Natural killer cell (primary cell): ENCODE measurements at regions not wholly inside any gene's neighbourhood (a gene's known extent, or its start where the extent isn't known, plus 50 kb on each side); places are given as distances from the start of the nearest gene placed in this dataset.

Experiments used
- ATAC-seq, 3 donors: fragments of 150-1000 bp in 2 of 3; fragments of 200-7000 bp in 1 of 3; cut with Tn5 transposase; 1 replicate in 1 of 3; 2 replicates in 2 of 3; pipeline ENCODE4 v1.10.0; 2021; ENCODE audit warnings: mild to moderate bottlenecking in 2 of 3, moderate library complexity in 2 of 3
- DNase-seq, 2 donors: peaks; one replicate each; pipeline versions ENCODE4 v3.0.0 to v3.0.0-alpha.2; 2013 to 2021; ENCODE audit warnings: mixed read lengths in 1 of 2
- H3K27ac ChIP-seq: one replicate; pipeline ENCODE4 v1.5.1; 2013; ENCODE audit warnings: mild to moderate bottlenecking, low read length
- H3K27me3 ChIP-seq: one replicate; pipeline ENCODE4 v1.6.1; 2013; ENCODE audit warnings: low read length; ENCODE audit not compliant: control insufficient read depth, insufficient read depth
- H3K36me3 ChIP-seq: one replicate; pipeline ENCODE4 v1.6.1; 2013; ENCODE audit warnings: low read length; ENCODE audit not compliant: control insufficient read depth, insufficient read depth
- H3K4me1 ChIP-seq: one replicate; pipeline ENCODE4 v1.6.1; 2013; ENCODE audit warnings: low read length; ENCODE audit not compliant: control insufficient read depth, insufficient read depth
- H3K4me3 ChIP-seq: one replicate; pipeline ENCODE4 v1.5.1; 2013; ENCODE audit warnings: low read length
- H3K9me3 ChIP-seq: one replicate; pipeline ENCODE4 v1.6.1; 2013; ENCODE audit warnings: low read length; ENCODE audit not compliant: control insufficient read depth, insufficient read depth
- H3K27ac Mint-ChIP-seq, 2 donors: one replicate each; pipeline ENCODE4 v1.8.0; 2022; ENCODE audit warnings: mild to moderate bottlenecking in 2 of 2, mixed read lengths in 2 of 2, moderate library complexity in 1 of 2
- H3K27me3 Mint-ChIP-seq, 2 donors: one replicate each; pipeline ENCODE4 v1.8.0; 2022; ENCODE audit warnings: low read depth in 2 of 2, mixed read lengths in 2 of 2
- H3K36me3 Mint-ChIP-seq: one replicate; pipeline ENCODE4 v1.8.0; 2022; ENCODE audit warnings: mixed read lengths
- H3K4me1 Mint-ChIP-seq, 2 donors: one replicate each; pipeline ENCODE4 v1.8.0; 2022; ENCODE audit warnings: mixed read lengths in 2 of 2
- H3K4me3 Mint-ChIP-seq: one replicate; pipeline ENCODE4 v1.8.0; 2022; ENCODE audit warnings: mild to moderate bottlenecking, moderate library complexity, mixed read lengths
- H3K9me3 Mint-ChIP-seq, 2 donors: one replicate each; pipeline ENCODE4 v1.8.0; 2022; ENCODE audit warnings: mixed read lengths in 2 of 2
- WGBS: methylation state at CpG from one replicate; pipeline ENCODE4 v1.1.7; 2013; ENCODE audit warnings: missing lambda C conversion rate; ENCODE audit not compliant: insufficient coverage; 5-methylcytosine and 5-hydroxymethylcytosine counted together
- intact Hi-C: fragments of 100-400 bp; cut with micrococcal nuclease; formaldehyde crosslinking; loops from one replicate; pipeline ENCODE4 v1.14.2; 2022
- TF ChIP-seq, protein P1 (sequence below): fragments of 200-600 bp; IDR thresholded peaks from one replicate; pipeline ENCODE4 v1.8.0; 2022; ENCODE audit warnings: antibody characterized with exemption

- no peaks in the 10 kb centered on the region for H3K27me3 ChIP-seq
- ATAC-seq (no peak), DNase-seq (no peak)
- H3K4me1 ChIP-seq = no peaks in the 10 kb centered on the region
- Mint-ChIP-seq H3K4me1 (no peaks in the 10 kb centered on the region), H3K27ac (no peak overlapping the region), H3K36me3 (no peaks in the 10 kb centered on the region), H3K9me3 (no peaks in the 10 kb centered on the region), H3K27me3 (peaks cover 2 to 20% of the 10 kb centered on the region in 2 donors), H3K4me3 (no peak overlapping the region)
- H3K9me3 ChIP-seq = no peaks in the 10 kb centered on the region
- 85% methylated on average over 6 of the region's 6 CpGs for WGBS
- TF ChIP-seq, protein P1, sequence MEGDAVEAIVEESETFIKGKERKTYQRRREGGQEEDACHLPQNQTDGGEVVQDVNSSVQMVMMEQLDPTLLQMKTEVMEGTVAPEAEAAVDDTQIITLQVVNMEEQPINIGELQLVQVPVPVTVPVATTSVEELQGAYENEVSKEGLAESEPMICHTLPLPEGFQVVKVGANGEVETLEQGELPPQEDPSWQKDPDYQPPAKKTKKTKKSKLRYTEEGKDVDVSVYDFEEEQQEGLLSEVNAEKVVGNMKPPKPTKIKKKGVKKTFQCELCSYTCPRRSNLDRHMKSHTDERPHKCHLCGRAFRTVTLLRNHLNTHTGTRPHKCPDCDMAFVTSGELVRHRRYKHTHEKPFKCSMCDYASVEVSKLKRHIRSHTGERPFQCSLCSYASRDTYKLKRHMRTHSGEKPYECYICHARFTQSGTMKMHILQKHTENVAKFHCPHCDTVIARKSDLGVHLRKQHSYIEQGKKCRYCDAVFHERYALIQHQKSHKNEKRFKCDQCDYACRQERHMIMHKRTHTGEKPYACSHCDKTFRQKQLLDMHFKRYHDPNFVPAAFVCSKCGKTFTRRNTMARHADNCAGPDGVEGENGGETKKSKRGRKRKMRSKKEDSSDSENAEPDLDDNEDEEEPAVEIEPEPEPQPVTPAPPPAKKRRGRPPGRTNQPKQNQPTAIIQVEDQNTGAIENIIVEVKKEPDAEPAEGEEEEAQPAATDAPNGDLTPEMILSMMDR = no peak
- H3K4me3 ChIP-seq = no peak overlapping the region
- no peaks in the 10 kb centered on the region for H3K36me3 ChIP-seq
- no peak overlapping the region for H3K27ac ChIP-seq
- intact Hi-C loops = no loop called here
Measured at GRCh38 chr10:129090165-129090564, 376.9 kb upstream of the MGMT start.

DNA sequence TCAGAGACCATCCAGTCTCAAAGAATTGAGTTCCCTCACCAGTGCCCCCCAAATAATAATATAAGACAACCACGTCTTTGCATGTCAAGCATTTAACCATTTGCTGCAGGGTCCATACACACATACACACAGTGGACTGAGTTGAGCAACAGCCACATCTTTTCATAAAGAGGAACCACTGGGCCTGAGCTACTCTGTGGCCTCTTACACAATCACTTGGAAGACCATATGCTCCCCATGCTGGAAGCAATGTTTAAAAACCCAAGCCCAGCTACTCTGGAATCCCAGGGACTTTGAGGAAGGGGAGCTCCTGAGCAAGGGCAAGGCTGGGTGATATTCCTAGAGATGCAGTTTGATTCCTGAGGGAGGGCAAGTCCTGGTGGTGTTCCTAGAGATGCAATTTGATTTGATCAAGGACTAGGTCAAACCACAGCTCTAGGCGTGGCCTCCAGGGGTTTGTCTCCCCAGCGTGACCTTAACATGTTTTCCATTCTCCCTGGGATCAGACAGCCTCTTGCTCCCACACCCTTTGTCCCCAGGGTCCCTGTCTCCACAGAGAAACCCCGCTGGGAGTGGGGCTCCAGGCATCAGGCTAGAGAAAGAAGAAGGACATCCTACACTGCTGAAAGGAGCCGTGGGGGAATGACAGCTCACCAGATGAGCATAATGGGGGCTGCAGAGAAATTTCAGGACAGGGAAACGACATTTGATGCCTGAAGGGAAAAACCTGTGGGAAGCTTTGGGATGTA is 376.2 kb upstream of the MGMT start:
- Histone ChIP-seq H3K4me1 (no peaks in the 10 kb centered on the region), H3K36me3 (no peaks in the 10 kb centered on the region), H3K27me3 (no peaks in the 10 kb centered on the region), H3K9me3 (no peaks in the 10 kb centered on the region), H3K27ac (no peak overlapping the region), H3K4me3 (no peak overlapping the region)
- WGBS = 77% methylated on average over 6 of the region's 6 CpGs
- DNase-seq (no peak), ATAC-seq (no peak)
- Mint-ChIP-seq H3K9me3 (no peaks in the 10 kb centered on the region), H3K36me3 (no peaks in the 10 kb centered on the region), H3K4me1 (no peaks in the 10 kb centered on the region), H3K27me3 (peaks cover 2 to 20% of the 10 kb centered on the region in 2 donors), H3K4me3 (no peak overlapping the region), H3K27ac (no peak overlapping the region)
- intact Hi-C loops = no loop called here
- TF ChIP-seq, protein P1 = no peak

GRCh38 chr10:129093641-129094040 is 373.4 kb upstream of the MGMT start:
- Histone ChIP-seq H3K27me3 (no peaks in the 10 kb centered on the region), H3K4me3 (no peak overlapping the region), H3K27ac (no peak overlapping the region), H3K9me3 (no peaks in the 10 kb centered on the region), H3K36me3 (no peaks in the 10 kb centered on the region), H3K4me1 (no peaks in the 10 kb centered on the region)
- H3K9me3 Mint-ChIP-seq = no peaks in the 10 kb centered on the region
- TF ChIP-seq, protein P1 = no peak
- ATAC-seq = no peak
- peaks cover 2 to 15% of the 10 kb centered on the region in 2 donors for H3K27me3 Mint-ChIP-seq
- no peaks in the 10 kb centered on the region for H3K4me1 Mint-ChIP-seq
- 92% methylated on average over 8 of the region's 8 CpGs for WGBS
- intact Hi-C loops = no loop called here
- no peaks in the 10 kb centered on the region for H3K36me3 Mint-ChIP-seq
- DNase-seq = no peak
- H3K4me3 Mint-ChIP-seq = no peak overlapping the region
- no peak overlapping the region for H3K27ac Mint-ChIP-seq

DNA sequence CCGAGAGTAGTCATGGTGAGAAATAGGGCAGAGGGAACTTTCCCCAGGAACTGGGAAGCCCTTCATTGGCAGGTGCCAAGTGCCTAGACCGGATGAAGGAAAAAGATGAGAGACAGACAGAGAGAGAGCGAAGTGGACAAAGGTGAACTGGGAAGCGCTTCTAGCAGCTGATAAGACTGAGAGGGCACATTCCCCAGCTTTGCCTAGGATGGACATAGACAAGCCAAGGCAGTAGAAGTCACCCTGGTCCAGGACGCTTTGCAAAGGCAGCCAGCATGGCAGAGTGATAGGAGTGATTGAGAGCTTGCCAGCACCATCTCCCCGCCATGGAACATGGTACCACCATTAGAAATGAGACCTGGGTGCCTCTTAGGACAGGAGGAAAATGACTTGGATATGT is 372.8 kb upstream of the MGMT start:
- no peaks in the 10 kb centered on the region for H3K36me3 Mint-ChIP-seq
- Histone ChIP-seq H3K4me1 (no peaks in the 10 kb centered on the region), H3K9me3 (no peaks in the 10 kb centered on the region), H3K36me3 (no peaks in the 10 kb centered on the region), H3K27ac (no peak overlapping the region), H3K4me3 (no peak overlapping the region), H3K27me3 (no peaks in the 10 kb centered on the region)
- no peaks in the 10 kb centered on the region for H3K4me1 Mint-ChIP-seq
- 90% methylated on average over 6 of the region's 6 CpGs for WGBS
- H3K27me3 Mint-ChIP-seq = peaks cover 2 to 15% of the 10 kb centered on the region in 2 donors
- no peak overlapping the region for H3K4me3 Mint-ChIP-seq
- H3K9me3 Mint-ChIP-seq = no peaks in the 10 kb centered on the region
- TF ChIP-seq, protein P1 = no peak
- intact Hi-C loops = no loop called here
- ATAC-seq = no peak
- no peak for DNase-seq
- no peak overlapping the region for H3K27ac Mint-ChIP-seq
